ENCODE measurements at regions not wholly inside any gene's neighbourhood (a gene's known extent, or its start where the extent isn't known, plus 50 kb on each side); places are given as distances from the start of the nearest gene placed in this dataset.

GRCh38 chr5:44943647-44944046, 134.9 kb downstream of the MRPS30 start:
- no peak for TF ChIP-seq CTCF (IDR thresholded peaks at IDR 0.05)
- TF ChIP-seq POLR2AphosphoS5 (IDR thresholded peaks at IDR 0.05), result no peak
- TF ChIP-seq POLR2A (IDR thresholded peaks at IDR 0.05), result no peak

Measured in sigmoid colon (tissue), 4 donors.